SK-N-MC (cell line): ENCODE measurements at regions not wholly inside any gene's neighbourhood (a gene's known extent, or its start where the extent isn't known, plus 50 kb on each side); places are given as distances from the start of the nearest gene placed in this dataset.

Source experiments
- DNase-seq: peaks from one replicate; pipeline ENCODE4 v3.0.0-alpha.2; 2011; ENCODE audit warnings: low read depth, low spot score
- H3K27ac ChIP-seq: fragments of 200-600 bp; sonication (generic); 2 replicates; pipeline ENCODE4 v1.5.1; 2016; ENCODE audit warnings: mixed run types
- H3K36me3 ChIP-seq: fragments of 200-600 bp; sonication (generic); 2 replicates; pipeline ENCODE4 v1.6.1; 2017; ENCODE audit warnings: antibody characterized with exemption, low read length, mixed read lengths; ENCODE audit not compliant: insufficient read depth
- H3K4me3 ChIP-seq: fragments of 200-600 bp; sonication (generic); 2 replicates; pipeline ENCODE4 v1.5.1; 2016
- H3K9ac ChIP-seq: fragments of 200-600 bp; sonication (generic); 2 replicates; pipeline ENCODE4 v1.8.0; 2017; ENCODE audit warnings: mixed run types, mixed read lengths; ENCODE audit not compliant: insufficient read length
- H3K9me3 ChIP-seq: fragments of 200-600 bp; sonication (generic); 2 replicates; pipeline ENCODE4 v1.6.1; 2017; ENCODE audit warnings: low read depth, mild to moderate bottlenecking, antibody characterized with exemption, low read length, moderate library complexity, mixed read lengths
- EZH2 ChIP-seq: fragments of 200-600 bp; sonication (generic); IDR thresholded peaks from one replicate; pipeline ENCODE4 v1.6.1; 2017; ENCODE audit warnings: antibody characterized with exemption
- FOXP2 ChIP-seq: optimal IDR thresholded peaks from 2 replicates; pipeline ENCODE3; 2011; ENCODE audit warnings: mild to moderate bottlenecking, moderate library complexity; ENCODE audit not compliant: insufficient read depth; ENCODE audit errors: extremely low read length, control extremely low read depth
- POLR2AphosphoS5 ChIP-seq: IDR thresholded peaks from 2 replicates; pipeline ENCODE4 v1.6.1; 2012; ENCODE audit warnings: mild to moderate bottlenecking, low read depth, low read length, borderline replicate concordance

- TF ChIP-seq FOXP2 (no peak), POLR2AphosphoS5 (no peak), EZH2 (no peak)
- Histone ChIP-seq H3K9me3 (no peaks in the 10 kb centered on the region), H3K36me3 (no peaks in the 10 kb centered on the region), H3K27ac (no peak overlapping the region), H3K9ac (no peak overlapping the region), H3K4me3 (no peak overlapping the region)
- no peak for DNase-seq
These were observed 627.4 kb downstream of the LMO4 start for GRCh38 chr1:87956072-87956471.

- Histone ChIP-seq H3K36me3 (no peaks in the 10 kb centered on the region), H3K27ac (no peak overlapping the region), H3K9me3 (no peaks in the 10 kb centered on the region), H3K9ac (no peak overlapping the region), H3K4me3 (no peak overlapping the region)
- TF ChIP-seq FOXP2 (no peak), EZH2 (no peak), POLR2AphosphoS5 (no peak)
- DNase-seq, result no peak
These were observed 628.1 kb downstream of the LMO4 start for GRCh38 chr1:87956750-87957149.

- no peaks in the 10 kb centered on the region for H3K36me3 ChIP-seq
- no peak overlapping the region for H3K4me3 ChIP-seq
- H3K9ac ChIP-seq, result no peak overlapping the region
- no peak for DNase-seq
- H3K9me3 ChIP-seq, result no peaks in the 10 kb centered on the region
- no peak overlapping the region for H3K27ac ChIP-seq
- TF ChIP-seq FOXP2 (no peak), EZH2 (no peak), POLR2AphosphoS5 (no peak)
These were observed 628.7 kb downstream of the LMO4 start for GRCh38 chr1:87957331-87957730.

- no peak for DNase-seq
- Histone ChIP-seq H3K4me3 (no peak overlapping the region), H3K27ac (no peak overlapping the region), H3K9ac (no peak overlapping the region), H3K9me3 (no peaks in the 10 kb centered on the region), H3K36me3 (no peaks in the 10 kb centered on the region)
- TF ChIP-seq POLR2AphosphoS5 (no peak), FOXP2 (no peak), EZH2 (no peak)
These were observed 629.5 kb downstream of the LMO4 start for GRCh38 chr1:87958201-87958600.

GRCh38 chr1:87958716-87959115 is 630.0 kb downstream of the LMO4 start:
- Histone ChIP-seq H3K36me3 (no peaks in the 10 kb centered on the region), H3K4me3 (no peak overlapping the region), H3K9me3 (no peaks in the 10 kb centered on the region), H3K9ac (no peak overlapping the region), H3K27ac (no peak overlapping the region)
- TF ChIP-seq FOXP2, result no peak
- no peak for TF ChIP-seq EZH2
- TF ChIP-seq POLR2AphosphoS5, result no peak
- no peak for DNase-seq

GRCh38 chr1:87959236-87959635 is 630.6 kb downstream of the LMO4 start:
- Histone ChIP-seq H3K9ac (no peak overlapping the region), H3K4me3 (no peak overlapping the region), H3K9me3 (no peaks in the 10 kb centered on the region), H3K27ac (no peak overlapping the region), H3K36me3 (no peaks in the 10 kb centered on the region)
- TF ChIP-seq EZH2 (no peak), POLR2AphosphoS5 (no peak), FOXP2 (no peak)
- no peak for DNase-seq

- Histone ChIP-seq H3K4me3 (no peak overlapping the region), H3K9me3 (no peaks in the 10 kb centered on the region), H3K9ac (no peak overlapping the region), H3K27ac (no peak overlapping the region), H3K36me3 (no peaks in the 10 kb centered on the region)
- peak; percentile 48 for DNase-seq
- TF ChIP-seq EZH2 (no peak), FOXP2 (no peak), POLR2AphosphoS5 (no peak)
These were observed 633.3 kb downstream of the LMO4 start for GRCh38 chr1:87961992-87962391.

- Histone ChIP-seq H3K9me3 (no peaks in the 10 kb centered on the region), H3K27ac (no peak overlapping the region), H3K4me3 (no peak overlapping the region), H3K36me3 (no peaks in the 10 kb centered on the region), H3K9ac (no peak overlapping the region)
- TF ChIP-seq FOXP2 (no peak), EZH2 (no peak), POLR2AphosphoS5 (no peak)
- DNase-seq, result no peak
These were observed 634.9 kb downstream of the LMO4 start for GRCh38 chr1:87963556-87963955.

GRCh38 chr1:87965193-87965592 is 636.5 kb downstream of the LMO4 start:
- no peak for TF ChIP-seq EZH2
- no peak for TF ChIP-seq FOXP2
- TF ChIP-seq POLR2AphosphoS5, result no peak
- H3K4me3 ChIP-seq, result no peak overlapping the region
- no peak for DNase-seq
- no peak overlapping the region for H3K9ac ChIP-seq
- no peaks in the 10 kb centered on the region for H3K36me3 ChIP-seq
- no peaks in the 10 kb centered on the region for H3K9me3 ChIP-seq
- no peak overlapping the region for H3K27ac ChIP-seq
